SH-SY5Y (cell line): ENCODE measurements at regions not wholly inside any gene's neighbourhood (a gene's known extent, or its start where the extent isn't known, plus 50 kb on each side); places are given as distances from the start of the nearest gene placed in this dataset.

Experiments
- GATA2 ChIP-seq: IDR thresholded peaks from 2 replicates; pipeline ENCODE4 v1.6.1; 2011; ENCODE audit warnings: mild to moderate bottlenecking, low read depth, low read length
- GATA3 ChIP-seq: IDR thresholded peaks from 2 replicates; pipeline ENCODE4 v1.6.1; 2011; ENCODE audit warnings: low read depth, mild to moderate bottlenecking, low read length, moderate library complexity

DNA sequence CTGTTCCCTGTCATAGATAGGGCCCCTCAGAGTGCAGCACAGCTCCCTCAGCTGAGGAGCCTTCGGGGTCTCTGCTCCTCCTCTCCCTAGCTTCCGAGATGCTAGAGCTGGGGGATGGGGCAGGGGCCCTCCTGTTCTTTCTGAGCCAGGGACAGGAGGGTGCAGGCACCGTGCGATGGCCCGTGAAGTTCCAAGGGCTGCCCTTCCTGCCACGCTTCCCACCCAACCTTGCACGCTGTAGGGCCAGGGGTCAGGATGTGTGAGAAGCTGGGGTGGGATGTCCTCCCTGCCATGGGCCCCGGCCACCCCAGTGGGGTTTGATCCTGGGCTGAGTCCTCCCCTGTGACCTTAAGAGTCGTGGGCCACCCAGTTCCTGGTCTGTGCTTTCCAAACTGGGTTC, 240.7 kb upstream of the C1orf174 start:
- TF ChIP-seq GATA2 (no peak), GATA3 (no peak)
